OCI-LY1 (cell line): ENCODE measurements at regions not wholly inside any gene's neighbourhood (a gene's known extent, or its start where the extent isn't known, plus 50 kb on each side); places are given as distances from the start of the nearest gene placed in this dataset.

Experiments
- H2AFZ ChIP-seq: fragments of 200-600 bp; sonication (generic), shearing (Covaris generic); 2 replicates; pipeline ENCODE4 v1.6.0; 2014; ENCODE audit warnings: antibody characterized with exemption, mild to moderate bottlenecking, low read length
- H3F3A ChIP-seq: fragments of 200-600 bp; sonication (generic), shearing (Covaris generic); 2 replicates; pipeline ENCODE4 v1.6.0; 2014; ENCODE audit warnings: mild to moderate bottlenecking, antibody characterized with exemption, low read length, moderate library complexity; ENCODE audit not compliant: insufficient read depth
- H3K27ac ChIP-seq: fragments of 200-600 bp; sonication (generic); 2 replicates; pipeline ENCODE4 v1.5.1; 2014; ENCODE audit warnings: low read length, mixed run types, mild to moderate bottlenecking, low read depth; ENCODE audit not compliant: poor library complexity, severe bottlenecking
- H3K27me3 ChIP-seq: fragments of 200-600 bp; sonication (generic); 2 replicates; pipeline ENCODE4 v1.6.0; 2014; ENCODE audit warnings: antibody characterized with exemption, mild to moderate bottlenecking, low read length, moderate library complexity; ENCODE audit not compliant: insufficient read depth
- H3K36me3 ChIP-seq: fragments of 200-600 bp; sonication (generic); 2 replicates; pipeline ENCODE4 v1.6.1; 2014; ENCODE audit warnings: mild to moderate bottlenecking, antibody characterized with exemption, low read length, moderate library complexity, mixed read lengths; ENCODE audit not compliant: insufficient read depth
- H3K4me1 ChIP-seq: fragments of 200-600 bp; sonication (generic); 2 replicates; pipeline ENCODE4 v1.5.1; 2014; ENCODE audit warnings: mild to moderate bottlenecking, low read length, moderate library complexity; ENCODE audit not compliant: insufficient read depth, severe bottlenecking
- H3K4me2 ChIP-seq: fragments of 200-600 bp; sonication (generic), shearing (Covaris generic); 2 replicates; pipeline ENCODE4 v1.6.1; 2014; ENCODE audit warnings: low read length
- H3K4me3 ChIP-seq: fragments of 200-600 bp; sonication (generic); 2 replicates; pipeline ENCODE4 v1.5.1; 2014; ENCODE audit warnings: low read length, low read depth, mild to moderate bottlenecking, mixed read lengths; ENCODE audit not compliant: poor library complexity, severe bottlenecking
- H3K79me2 ChIP-seq: fragments of 200-600 bp; shearing (Covaris generic); 2 replicates; pipeline ENCODE4 v1.6.1; 2016; ENCODE audit warnings: mixed run types, low read length, mixed read lengths; ENCODE audit not compliant: insufficient read depth
- H3K9ac ChIP-seq: fragments of 200-600 bp; sonication (generic), shearing (Covaris generic); 2 replicates; pipeline ENCODE4 v1.6.1; 2014; ENCODE audit warnings: mild to moderate bottlenecking, low read length, mixed read lengths
- H3K9me2 ChIP-seq: fragments of 200-600 bp; sonication (generic), shearing (Covaris generic); 2 replicates; pipeline ENCODE4 v1.6.1; 2014; ENCODE audit warnings: low read depth, mild to moderate bottlenecking, low read length, mixed read lengths
- H3K9me3 ChIP-seq: fragments of 200-600 bp; shearing (Covaris generic); 2 replicates; pipeline ENCODE4 v1.6.1; 2014; ENCODE audit warnings: low read length, mixed read lengths
- H4K20me1 ChIP-seq: fragments of 200-600 bp; sonication (generic), shearing (Covaris generic); 2 replicates; pipeline ENCODE4 v1.6.0; 2016; ENCODE audit warnings: mild to moderate bottlenecking, low read length; ENCODE audit not compliant: insufficient read depth
- EZH2 ChIP-seq: fragments of 200-600 bp; sonication (generic), shearing (Covaris generic); IDR thresholded peaks from 2 replicates; pipeline ENCODE4 v1.8.0; 2017; ENCODE audit warnings: borderline replicate concordance, mixed run types, mild to moderate bottlenecking, antibody characterized with exemption, low read length, moderate library complexity, mixed read lengths
- TF ChIP-seq, protein P1 (sequence below): fragments of 200-600 bp; sonication (generic), shearing (Covaris generic); IDR thresholded peaks from 2 replicates; pipeline ENCODE4 v1.5.1; 2017; ENCODE audit warnings: mild to moderate bottlenecking, antibody characterized with exemption, low read length, moderate library complexity, mixed read lengths

DNA sequence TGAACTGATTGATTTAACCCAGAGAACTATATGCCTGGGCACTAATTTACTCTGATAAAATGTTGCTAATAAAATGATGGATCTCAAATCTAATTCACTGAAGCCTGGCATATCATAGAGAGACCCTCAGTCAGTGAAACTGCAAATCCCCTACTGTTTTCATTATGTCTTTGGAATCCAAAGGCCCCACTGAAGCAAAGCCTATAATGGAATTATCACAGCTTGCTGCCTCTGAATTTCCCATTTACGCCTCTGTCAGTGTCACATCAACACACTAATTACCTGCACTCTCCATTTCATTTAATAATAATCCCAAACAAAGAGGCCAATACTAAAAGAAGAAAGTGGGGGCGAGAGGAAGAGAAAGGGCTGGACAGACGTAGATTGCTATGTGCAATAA lies 470.9 kb downstream of the MBD2 start:
- Histone ChIP-seq H3K4me3 (no peak overlapping the region), H3K9me2 (no peaks in the 10 kb centered on the region), H3F3A (no peaks in the 10 kb centered on the region), H4K20me1 (no peaks in the 10 kb centered on the region), H3K27ac (no peak overlapping the region), H3K36me3 (no peaks in the 10 kb centered on the region), H3K79me2 (no peaks in the 10 kb centered on the region), H3K9me3 (no peaks in the 10 kb centered on the region), H3K27me3 (no peaks in the 10 kb centered on the region), H3K9ac (no peak overlapping the region), H3K4me1 (no peaks in the 10 kb centered on the region), H2AFZ (no peak overlapping the region), H3K4me2 (no peak overlapping the region)
- no peak for TF ChIP-seq EZH2
- TF ChIP-seq, protein P1, sequence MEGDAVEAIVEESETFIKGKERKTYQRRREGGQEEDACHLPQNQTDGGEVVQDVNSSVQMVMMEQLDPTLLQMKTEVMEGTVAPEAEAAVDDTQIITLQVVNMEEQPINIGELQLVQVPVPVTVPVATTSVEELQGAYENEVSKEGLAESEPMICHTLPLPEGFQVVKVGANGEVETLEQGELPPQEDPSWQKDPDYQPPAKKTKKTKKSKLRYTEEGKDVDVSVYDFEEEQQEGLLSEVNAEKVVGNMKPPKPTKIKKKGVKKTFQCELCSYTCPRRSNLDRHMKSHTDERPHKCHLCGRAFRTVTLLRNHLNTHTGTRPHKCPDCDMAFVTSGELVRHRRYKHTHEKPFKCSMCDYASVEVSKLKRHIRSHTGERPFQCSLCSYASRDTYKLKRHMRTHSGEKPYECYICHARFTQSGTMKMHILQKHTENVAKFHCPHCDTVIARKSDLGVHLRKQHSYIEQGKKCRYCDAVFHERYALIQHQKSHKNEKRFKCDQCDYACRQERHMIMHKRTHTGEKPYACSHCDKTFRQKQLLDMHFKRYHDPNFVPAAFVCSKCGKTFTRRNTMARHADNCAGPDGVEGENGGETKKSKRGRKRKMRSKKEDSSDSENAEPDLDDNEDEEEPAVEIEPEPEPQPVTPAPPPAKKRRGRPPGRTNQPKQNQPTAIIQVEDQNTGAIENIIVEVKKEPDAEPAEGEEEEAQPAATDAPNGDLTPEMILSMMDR = no peak

DNA sequence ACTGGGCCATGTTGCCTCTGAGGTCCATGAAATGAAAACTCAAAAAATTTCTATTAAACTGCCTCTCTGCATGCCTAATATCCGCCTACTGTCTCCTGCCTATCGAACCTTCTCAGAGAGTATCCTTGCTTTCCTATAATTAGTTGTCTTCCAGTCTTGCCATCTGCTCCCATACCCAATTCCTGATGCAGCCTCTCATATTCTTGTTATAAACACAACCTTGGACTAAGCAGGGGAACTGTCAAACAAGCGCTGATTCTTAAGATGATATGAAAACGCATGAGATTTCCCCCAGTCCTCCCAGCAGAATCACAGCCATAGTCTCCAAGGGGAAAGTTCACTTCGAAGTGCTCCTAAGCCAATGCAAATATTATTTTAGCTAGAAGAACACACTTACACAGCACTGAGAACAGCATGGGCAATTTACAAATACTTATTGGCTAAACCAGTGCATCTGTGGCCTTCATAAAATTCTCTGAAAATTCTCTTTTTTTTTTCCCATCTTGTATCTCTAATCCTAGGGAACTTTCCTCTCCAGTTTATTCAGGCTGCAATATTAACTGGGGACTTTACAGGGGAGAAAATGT lies 471.6 kb downstream of the MBD2 start:
- Histone ChIP-seq H3K4me3 (no peak overlapping the region), H3K4me2 (no peak overlapping the region), H3K27ac (no peak overlapping the region), H3K9me3 (no peaks in the 10 kb centered on the region), H3K27me3 (no peaks in the 10 kb centered on the region), H3K79me2 (no peaks in the 10 kb centered on the region), H3K4me1 (no peaks in the 10 kb centered on the region), H4K20me1 (no peaks in the 10 kb centered on the region), H3K9ac (no peak overlapping the region), H3K36me3 (no peaks in the 10 kb centered on the region), H3F3A (no peaks in the 10 kb centered on the region), H3K9me2 (no peaks in the 10 kb centered on the region), H2AFZ (no peak overlapping the region)
- TF ChIP-seq, protein P1 = no peak
- no peak for TF ChIP-seq EZH2

DNA sequence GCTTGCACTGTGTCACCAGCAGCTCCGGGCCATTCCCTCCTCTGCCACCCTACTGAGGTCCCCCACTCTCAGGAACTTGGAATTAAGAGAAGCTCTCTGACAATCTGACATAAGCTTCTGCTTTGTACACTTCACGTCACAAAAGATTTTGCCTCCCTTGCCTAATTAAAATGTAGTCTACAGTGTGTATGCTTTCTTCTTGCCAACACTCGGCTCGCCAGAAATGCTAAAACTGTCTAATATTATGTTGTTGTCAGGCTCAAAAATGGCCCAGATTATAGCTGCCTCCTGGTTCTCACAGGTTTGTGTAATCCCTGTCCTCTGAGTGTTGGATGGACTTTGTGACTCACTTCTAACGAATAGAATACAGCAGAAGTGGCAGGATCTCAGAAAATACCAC lies 474.7 kb downstream of the MBD2 start:
- Histone ChIP-seq H2AFZ (no peak overlapping the region), H3K36me3 (no peaks in the 10 kb centered on the region), H3K9me3 (no peaks in the 10 kb centered on the region), H3F3A (no peaks in the 10 kb centered on the region), H3K27ac (no peak overlapping the region), H3K9me2 (no peaks in the 10 kb centered on the region), H3K4me3 (no peak overlapping the region), H3K4me1 (no peaks in the 10 kb centered on the region), H3K27me3 (no peaks in the 10 kb centered on the region), H4K20me1 (no peaks in the 10 kb centered on the region), H3K79me2 (no peaks in the 10 kb centered on the region), H3K4me2 (no peak overlapping the region), H3K9ac (no peak overlapping the region)
- TF ChIP-seq, protein P1 = no peak
- no peak for TF ChIP-seq EZH2
